ENCODE measurements at regions not wholly inside any gene's neighbourhood (a gene's known extent, or its start where the extent isn't known, plus 50 kb on each side); places are given as distances from the start of the nearest gene placed in this dataset.

DNA sequence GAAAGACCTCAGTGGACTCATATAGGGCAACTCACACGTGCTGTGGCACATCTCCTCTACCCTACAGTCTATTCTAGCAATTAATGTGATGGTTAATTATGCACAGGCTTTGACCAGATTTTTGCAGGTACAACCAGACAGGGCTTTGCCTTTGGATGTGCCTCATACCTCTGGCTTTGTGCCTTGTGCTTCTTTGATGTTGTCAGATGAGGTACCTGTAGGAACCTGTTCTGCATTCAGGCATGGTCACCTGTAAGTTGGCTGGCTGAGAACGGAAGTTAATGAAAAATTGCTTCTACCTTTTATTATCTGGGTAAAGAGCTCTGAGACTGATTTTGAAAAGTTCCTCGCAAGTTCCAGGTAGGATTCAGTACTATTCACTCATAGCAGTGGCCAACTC lies 462.9 kb upstream of the ZFHX3 start:
- DNase-seq = no peak

DNA sequence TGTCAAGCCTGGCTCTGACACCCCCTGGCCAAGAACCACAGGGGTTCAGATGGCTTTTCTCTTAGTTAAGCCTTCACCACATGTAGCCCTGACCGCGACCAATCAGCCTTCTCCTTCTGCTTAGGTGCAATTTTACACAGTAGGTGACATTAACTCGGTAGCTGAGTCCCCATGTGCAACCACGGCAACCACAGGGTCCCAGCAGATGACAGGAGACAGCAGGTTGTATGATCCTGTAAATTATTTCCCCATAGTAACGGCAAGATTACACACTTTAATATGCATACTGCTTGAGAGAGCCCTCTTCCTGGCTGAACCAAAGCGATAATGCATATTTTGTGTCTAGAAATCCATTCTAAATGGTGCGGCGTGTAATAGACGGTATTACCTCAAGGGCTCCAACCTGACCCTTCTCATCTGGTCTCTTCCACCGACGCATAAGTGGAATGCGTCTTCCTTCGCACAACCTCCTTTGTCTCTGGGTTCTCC lies 458.7 kb upstream of the ZFHX3 start:
- DNase-seq = no peak

DNA sequence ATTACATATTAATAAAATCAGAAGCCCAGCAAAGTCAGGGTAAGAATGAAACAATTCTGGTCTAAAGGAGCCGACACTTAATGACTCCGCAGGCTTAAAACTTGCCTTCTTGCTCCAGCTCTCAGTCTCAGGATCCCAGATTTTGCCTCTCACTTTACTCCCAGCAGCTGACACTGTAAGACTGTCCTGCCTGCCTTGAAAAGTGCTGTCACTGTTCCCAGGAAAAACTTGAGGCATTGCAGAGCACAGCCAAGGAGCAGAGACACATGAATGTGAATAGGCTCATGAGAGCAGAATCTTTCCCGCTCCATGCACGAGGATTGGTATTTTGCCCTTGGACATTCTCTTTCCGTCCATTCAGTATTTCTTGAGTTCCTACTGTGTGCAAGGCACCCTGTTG lies 457.6 kb upstream of the ZFHX3 start:
- no peak for DNase-seq

DNA sequence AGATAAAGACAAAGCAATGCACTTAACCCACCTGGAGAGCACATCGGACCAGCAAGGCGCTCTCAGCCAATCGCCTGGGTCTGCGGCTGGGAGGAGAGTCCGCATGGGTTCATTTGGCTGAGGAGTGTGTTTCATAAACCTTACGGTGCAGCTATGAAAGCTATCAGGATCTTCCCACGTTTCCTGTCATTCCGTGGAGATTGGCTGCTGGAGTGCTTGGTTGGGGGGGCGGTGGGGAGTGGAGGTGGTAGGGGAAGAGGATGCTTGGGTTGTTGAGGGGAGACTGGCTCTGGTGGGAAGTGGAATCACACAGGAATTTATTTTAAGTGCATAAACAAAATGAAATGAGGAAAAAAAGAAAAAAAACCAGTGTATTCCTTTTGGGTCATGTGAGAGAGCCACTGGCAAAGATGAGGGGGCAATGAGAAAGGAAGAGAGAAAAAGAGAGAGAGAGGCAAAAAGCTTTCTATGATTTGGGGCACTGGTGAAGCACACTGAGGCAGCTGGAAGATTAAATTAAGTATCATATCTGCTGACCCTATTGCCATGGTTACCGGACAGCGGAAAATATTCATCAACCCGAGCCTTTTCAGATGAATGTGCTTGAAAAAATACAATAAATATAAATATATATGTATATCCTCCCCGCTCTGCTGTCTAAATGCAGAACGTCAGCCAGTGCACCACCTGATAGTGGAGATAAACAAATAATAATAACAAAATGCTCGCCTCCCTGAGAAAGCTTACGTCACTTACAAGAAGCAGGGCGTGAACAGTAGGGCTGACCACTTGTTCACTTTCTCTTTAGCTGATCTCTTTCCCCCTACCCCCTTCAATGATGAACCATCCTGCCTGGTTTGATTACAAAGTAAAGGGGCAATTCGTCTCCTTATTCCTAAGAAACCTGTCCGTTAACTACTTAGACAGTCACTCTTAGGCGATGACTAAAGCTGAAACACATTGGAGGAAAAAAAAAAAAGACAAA lies 457.0 kb upstream of the ZFHX3 start:
- DNase-seq = no peak

DNA sequence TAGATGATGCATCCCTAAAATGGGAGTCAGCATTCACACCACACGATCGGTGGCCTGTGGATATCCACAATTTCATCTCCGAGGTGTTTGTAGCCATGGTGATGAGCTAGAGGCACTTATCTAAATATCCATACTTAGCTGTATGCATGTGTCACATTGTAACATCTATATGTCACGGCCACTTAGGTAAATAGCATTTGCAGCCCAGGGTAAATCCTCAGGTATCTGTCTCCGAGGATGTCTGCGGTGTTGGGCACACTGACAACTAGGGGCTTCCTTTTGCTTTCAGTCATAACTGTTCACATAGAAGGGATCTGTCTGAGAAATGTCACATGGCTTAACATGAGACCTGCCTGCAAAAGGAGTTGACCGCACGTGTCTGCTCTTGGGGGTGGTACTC lies 455.2 kb upstream of the ZFHX3 start:
- no peak for DNase-seq

GRCh38 chr16:73499276-73499675 lies 451.3 kb upstream of the ZFHX3 start:
- no peak for DNase-seq

DNA sequence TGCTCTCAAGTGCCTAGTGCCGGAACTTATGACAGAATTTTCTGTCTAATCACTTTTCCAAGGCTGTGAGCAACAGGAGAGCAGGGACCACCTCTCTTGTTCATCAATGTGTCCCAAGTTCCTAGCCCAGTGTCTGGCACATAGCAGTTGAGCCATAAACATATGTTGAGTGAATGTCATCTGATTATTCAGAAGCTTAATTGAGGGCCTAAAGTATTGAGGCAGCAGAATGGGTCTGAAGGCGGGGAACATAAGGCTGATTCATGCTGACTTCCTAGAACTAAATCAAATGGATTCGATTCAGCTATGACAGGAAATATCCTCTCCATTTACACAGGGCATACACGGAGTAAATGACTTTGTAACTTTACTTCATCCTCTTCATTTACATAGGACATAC lies 438.0 kb upstream of the ZFHX3 start:
- no peak for DNase-seq

DNA sequence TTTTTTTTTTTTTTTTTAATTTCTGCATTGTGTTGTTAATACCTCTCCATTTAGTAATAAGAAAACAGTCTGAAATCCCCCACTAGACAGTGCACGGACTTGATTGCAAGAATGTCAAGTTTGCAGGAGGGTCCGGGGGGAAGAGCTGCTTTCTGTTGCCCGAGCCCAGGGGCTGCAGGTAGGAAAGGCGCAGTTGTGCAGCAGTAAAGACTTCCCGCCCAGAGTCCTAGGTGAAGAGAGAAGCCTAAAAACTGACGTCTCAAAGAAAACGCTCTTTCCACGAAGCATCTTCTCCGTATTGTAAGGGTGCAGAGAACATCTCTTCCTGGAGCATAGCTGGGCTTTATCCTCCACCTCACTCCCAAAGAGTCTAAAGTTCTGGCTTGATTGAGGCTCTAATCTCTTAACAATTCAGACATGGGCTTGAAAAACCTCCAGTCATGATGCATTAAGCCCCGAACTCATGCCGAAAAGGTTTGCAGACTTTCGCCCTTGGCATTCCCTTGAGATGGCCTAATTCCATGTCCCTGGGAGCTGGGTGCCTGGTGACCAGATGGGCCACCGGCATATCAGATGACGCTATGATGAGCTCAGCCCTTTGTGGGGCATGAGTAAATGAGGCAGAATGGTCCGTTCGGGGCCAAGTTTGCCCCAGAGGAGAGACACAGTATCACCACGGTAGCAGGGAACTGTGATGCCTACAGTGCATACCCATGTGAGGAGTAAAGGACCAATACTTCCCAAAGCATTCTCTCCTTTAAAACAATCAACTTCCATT lies 436.2 kb upstream of the ZFHX3 start:
- no peak for DNase-seq

DNA sequence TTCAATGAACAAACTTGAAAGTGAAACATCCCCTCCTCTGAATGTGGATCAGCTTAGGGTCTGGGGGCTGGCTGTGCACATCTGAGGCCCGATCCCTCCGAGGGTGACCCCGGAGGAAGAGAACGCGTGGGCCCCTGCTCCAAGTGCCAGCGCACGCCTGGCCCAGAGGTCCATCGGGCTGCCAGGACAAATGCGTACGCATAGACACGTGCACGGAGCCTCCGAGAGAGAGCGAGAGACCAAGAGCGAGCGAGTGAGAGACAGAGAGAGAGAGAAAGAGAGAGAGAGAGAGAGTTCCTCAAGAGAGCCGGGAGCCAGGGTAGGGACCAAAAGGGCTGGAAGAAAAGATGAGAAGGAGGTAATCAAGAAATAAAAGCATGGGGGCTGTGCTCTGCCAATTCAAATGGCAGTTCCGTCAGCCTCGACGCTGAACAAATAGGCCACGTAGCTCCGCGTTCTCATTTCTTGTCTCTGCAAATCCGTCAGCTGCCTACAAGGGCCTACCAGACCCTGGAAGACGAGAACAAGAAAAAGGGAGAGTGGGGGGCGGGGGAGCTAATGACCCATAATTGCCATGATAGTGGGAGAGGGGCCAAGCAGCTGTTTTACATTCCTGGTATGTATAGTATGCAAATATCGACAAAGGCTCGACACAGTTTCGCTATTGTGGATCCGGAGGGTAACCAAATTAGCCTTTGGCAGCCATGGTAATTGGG lies 435.3 kb upstream of the ZFHX3 start:
- DNase-seq = no peak

DNA sequence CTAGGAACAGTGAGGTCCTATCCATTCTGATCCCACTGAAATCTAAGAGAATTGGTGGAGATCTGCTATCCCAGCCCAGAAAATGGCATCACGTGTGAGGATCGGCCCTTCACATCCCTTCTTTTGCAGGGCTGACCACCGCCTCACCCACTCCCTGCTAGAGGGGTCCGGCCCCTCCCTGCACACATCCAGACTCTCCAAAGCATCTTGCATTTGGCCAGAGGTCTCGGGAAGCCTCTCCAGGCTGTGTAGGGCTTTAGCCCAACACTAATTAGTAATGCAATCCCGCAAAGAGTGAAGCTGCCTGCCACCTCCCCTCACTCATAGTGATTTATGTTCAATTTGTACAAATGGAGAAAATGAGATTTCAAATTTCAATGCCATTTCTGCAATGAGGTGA lies 434.4 kb upstream of the ZFHX3 start:
- no peak for DNase-seq

GRCh38 chr16:73480381-73480780 lies 432.5 kb upstream of the ZFHX3 start:
- no peak for DNase-seq

DNA sequence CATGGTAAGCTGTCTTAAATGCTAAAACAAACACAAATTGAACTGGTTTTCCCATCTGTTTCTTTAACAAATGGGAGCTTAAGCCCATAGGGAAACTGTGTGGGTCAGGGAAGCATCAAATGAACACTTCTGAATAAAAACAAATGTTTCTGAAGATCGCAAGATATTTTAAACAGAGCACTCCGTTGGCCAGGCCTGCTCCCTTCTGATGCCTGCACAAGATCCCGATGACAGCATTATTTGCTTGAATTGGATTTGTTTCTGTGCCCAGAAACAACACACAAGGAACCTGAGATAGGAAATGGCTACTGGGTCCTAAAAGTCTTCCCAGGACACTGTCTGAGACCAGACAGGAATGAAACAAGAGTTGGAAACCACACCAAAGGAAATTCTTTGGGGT lies 425.8 kb upstream of the ZFHX3 start:
- no peak for DNase-seq

- DNase-seq = no peak
Measured at GRCh38 chr16:73464834-73465233, 416.9 kb upstream of the ZFHX3 start.

GRCh38 chr16:73459586-73459985 lies 411.7 kb upstream of the ZFHX3 start:
- no peak for DNase-seq

GRCh38 chr16:73457851-73458250 lies 409.9 kb upstream of the ZFHX3 start:
- no peak for DNase-seq

GRCh38 chr16:73448970-73449369 lies 401.0 kb upstream of the ZFHX3 start:
- no peak for DNase-seq

- DNase-seq = no peak
Measured at GRCh38 chr16:73447846-73448245, 399.9 kb upstream of the ZFHX3 start.

- DNase-seq = no peak
Measured at GRCh38 chr16:73434621-73435020, 386.7 kb upstream of the ZFHX3 start.

DNA sequence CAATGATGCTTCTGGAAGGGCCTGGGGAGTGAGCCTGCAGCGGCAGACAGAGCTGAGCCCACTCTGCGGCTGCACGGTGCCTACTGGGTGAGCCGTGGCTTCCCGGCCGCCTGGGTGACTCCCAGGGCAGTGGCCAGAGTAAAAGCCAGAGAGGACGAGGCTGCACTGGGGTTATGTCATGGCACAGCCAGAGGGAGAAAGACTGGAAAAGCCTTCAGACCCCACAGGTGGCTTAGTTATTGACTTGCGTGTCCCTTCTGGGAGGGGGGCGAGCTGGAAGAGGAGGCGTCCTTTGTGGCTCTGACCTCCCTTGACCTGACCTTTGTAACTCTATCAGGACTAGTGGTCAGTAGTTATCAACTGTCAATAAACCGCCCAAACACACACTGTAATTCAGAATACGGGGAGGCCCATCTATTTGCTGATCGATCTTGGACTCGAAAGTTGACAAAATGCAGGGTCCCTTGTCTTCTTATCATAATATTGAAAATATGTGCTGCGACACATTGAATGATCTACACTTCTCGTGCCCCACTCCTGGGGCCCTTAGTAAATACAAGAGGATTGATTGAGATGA lies 385.9 kb upstream of the ZFHX3 start:
- DNase-seq = no peak

- no peak for DNase-seq
Measured at GRCh38 chr16:73432850-73433730, 385.2 kb upstream of the ZFHX3 start.

DNA sequence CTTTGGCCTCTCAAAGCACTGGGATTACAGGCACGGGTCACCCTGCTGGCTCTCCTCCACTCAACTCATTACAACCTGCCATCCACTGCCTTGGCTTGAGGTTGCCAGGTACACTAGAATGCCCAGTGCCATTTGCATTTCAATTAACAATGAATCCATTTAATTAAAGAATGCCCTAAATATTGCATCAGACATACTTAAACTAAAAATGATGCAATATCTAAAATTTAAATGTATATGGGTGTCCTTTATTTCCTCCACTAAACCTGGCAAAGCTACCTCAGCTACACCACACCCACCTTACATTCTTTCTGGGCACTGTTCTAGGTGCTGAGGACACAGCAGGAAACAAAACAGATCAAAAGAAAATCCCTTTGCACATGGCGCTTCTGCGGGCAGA lies 382.2 kb upstream of the ZFHX3 start:
- DNase-seq = no peak

DNA sequence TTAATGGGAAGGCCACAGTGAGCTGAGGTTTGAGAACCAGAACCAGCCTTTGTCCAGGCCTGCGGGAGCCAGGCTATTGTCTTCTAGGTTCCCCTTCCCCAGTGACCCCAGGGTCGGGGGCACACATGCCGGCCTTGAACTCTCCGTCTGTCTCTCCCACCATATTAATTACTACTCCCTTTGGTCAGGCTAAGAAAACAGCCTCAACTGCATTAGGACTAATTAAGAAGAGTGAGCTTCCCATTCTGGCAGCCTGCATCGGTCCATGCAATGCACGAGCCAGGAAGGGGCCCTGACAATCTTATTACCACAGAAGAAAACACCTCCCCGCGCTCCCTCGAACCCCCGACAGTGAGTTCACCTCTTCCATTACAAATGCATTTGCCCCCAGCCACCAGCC lies 380.2 kb upstream of the ZFHX3 start:
- no peak for DNase-seq
